Ishikawa (cell line): ENCODE measurements at regions not wholly inside any gene's neighbourhood (a gene's known extent, or its start where the extent isn't known, plus 50 kb on each side); places are given as distances from the start of the nearest gene placed in this dataset.

Experiments used
- CEBPB ChIP-seq: IDR thresholded peaks from 2 replicates; pipeline ENCODE4 v1.6.1; 2012
- CREB1 ChIP-seq: IDR thresholded peaks from 2 replicates; pipeline ENCODE4 v1.6.1; 2012; ENCODE audit warnings: low read depth
- EGR1 ChIP-seq: IDR thresholded peaks from 2 replicates; pipeline ENCODE4 v1.6.1; 2012
- EP300 ChIP-seq: IDR thresholded peaks from 2 replicates; pipeline ENCODE4 v1.6.1; 2012; ENCODE audit warnings: borderline replicate concordance
- FOXM1 ChIP-seq: IDR thresholded peaks from 2 replicates; pipeline ENCODE4 v1.6.1; 2012; ENCODE audit warnings: low read depth, borderline replicate concordance
- MAX ChIP-seq: IDR thresholded peaks from 2 replicates; pipeline ENCODE4 v1.6.1; 2012
- NFIC ChIP-seq: IDR thresholded peaks from 2 replicates; pipeline ENCODE4 v1.6.1; 2012
- RAD21 ChIP-seq: IDR thresholded peaks from 2 replicates; pipeline ENCODE4 v1.6.1; 2012; ENCODE audit warnings: low read depth
- REST ChIP-seq: IDR thresholded peaks from 2 replicates; pipeline ENCODE4 v1.6.1; 2012; ENCODE audit warnings: low read depth, mild to moderate bottlenecking
- TAF1 ChIP-seq: IDR thresholded peaks from 2 replicates; pipeline ENCODE4 v1.6.1; 2012; ENCODE audit warnings: low read depth, mild to moderate bottlenecking
- TCF12 ChIP-seq: IDR thresholded peaks from 2 replicates; pipeline ENCODE4 v1.6.1; 2012; ENCODE audit warnings: low read depth
- TEAD4 ChIP-seq: IDR thresholded peaks from 2 replicates; pipeline ENCODE4 v1.6.1; 2012
- USF1 ChIP-seq: IDR thresholded peaks from 2 replicates; pipeline ENCODE4 v1.6.1; 2012
- YY1 ChIP-seq: IDR thresholded peaks from 2 replicates; pipeline ENCODE4 v1.6.1; 2012; ENCODE audit warnings: low read depth
- ZBTB7A ChIP-seq: IDR thresholded peaks from 2 replicates; pipeline ENCODE4 v1.6.1; 2012; ENCODE audit warnings: low read depth

GRCh38 chr3:59515966-59516365 is 466.1 kb upstream of the CFAP20DC start:
- TF ChIP-seq CEBPB (no peak), REST (no peak), CREB1 (no peak), NFIC (no peak), TCF12 (no peak), TEAD4 (no peak), RAD21 (no peak), ZBTB7A (no peak), TAF1 (no peak), EP300 (no peak), FOXM1 (no peak)

- TF ChIP-seq REST = no peak
Observed at GRCh38 chr3:59514865-59515482, 465.1 kb upstream of the CFAP20DC start.

GRCh38 chr3:59513570-59513969 is 463.7 kb upstream of the CFAP20DC start:
- TF ChIP-seq TAF1 (no peak), TCF12 (no peak), USF1 (no peak), NFIC (no peak), TEAD4 (no peak), FOXM1 (no peak), EGR1 (no peak), REST (no peak)

- TF ChIP-seq TAF1 (no peak), NFIC (no peak), EP300 (no peak)
Observed at GRCh38 chr3:59512066-59512465, 462.2 kb upstream of the CFAP20DC start.

GRCh38 chr3:59510576-59510975 is 460.8 kb upstream of the CFAP20DC start:
- TF ChIP-seq EGR1 (no peak), ZBTB7A (no peak), REST (no peak), EP300 (no peak), CREB1 (no peak), MAX (no peak), TEAD4 (no peak), YY1 (no peak)
